ENCODE measurements at regions not wholly inside any gene's neighbourhood (a gene's known extent, or its start where the extent isn't known, plus 50 kb on each side); places are given as distances from the start of the nearest gene placed in this dataset.
A peak's percentile ranks its signal among the peaks of the same experiment; 100 is the strongest.

- no peaks in the 10 kb centered on the region for H3K9me3 ChIP-seq
- H3K4me3 ChIP-seq (replicated peaks in 1 of 3), result no peak overlapping the region
- no peak overlapping the region for H3K27ac ChIP-seq
- 89 to 100% methylated on average over 1 of the region's 1 CpG for WGBS, 2 donors
- H3K4me1 ChIP-seq, result no peaks in the 10 kb centered on the region
- DNase-seq, result no peak
- TF ChIP-seq CTCF (IDR thresholded peaks at IDR 0.05), result no peak
- no peak for TF ChIP-seq POLR2A (IDR thresholded peaks at IDR 0.05)
- H3K36me3 ChIP-seq, result no peaks in the 10 kb centered on the region
- intact Hi-C loops (cut with DNase I), result no loop called here
- H3K27me3 ChIP-seq, result no peaks in the 10 kb centered on the region
These were observed 894.1 kb upstream of the AMELY start for GRCh38 chrY:7805624-7806023.

GRCh38 chrY:7803737-7804136 lies 892.2 kb upstream of the AMELY start:
- 67 to 100% methylated on average over 1 of the region's 1 CpG for WGBS, 2 donors
- Histone ChIP-seq H3K9me3 (no peaks in the 10 kb centered on the region), H3K4me3 (replicated peaks in 1 of 3) (no peak overlapping the region), H3K4me1 (no peaks in the 10 kb centered on the region), H3K27ac (no peak overlapping the region), H3K36me3 (no peaks in the 10 kb centered on the region), H3K27me3 (no peaks in the 10 kb centered on the region)
- DNase-seq, result no peak
- intact Hi-C loops (cut with DNase I), result no loop called here
- no peak for TF ChIP-seq CTCF (IDR thresholded peaks at IDR 0.05)
- TF ChIP-seq POLR2A (IDR thresholded peaks at IDR 0.05), result no peak

DNA sequence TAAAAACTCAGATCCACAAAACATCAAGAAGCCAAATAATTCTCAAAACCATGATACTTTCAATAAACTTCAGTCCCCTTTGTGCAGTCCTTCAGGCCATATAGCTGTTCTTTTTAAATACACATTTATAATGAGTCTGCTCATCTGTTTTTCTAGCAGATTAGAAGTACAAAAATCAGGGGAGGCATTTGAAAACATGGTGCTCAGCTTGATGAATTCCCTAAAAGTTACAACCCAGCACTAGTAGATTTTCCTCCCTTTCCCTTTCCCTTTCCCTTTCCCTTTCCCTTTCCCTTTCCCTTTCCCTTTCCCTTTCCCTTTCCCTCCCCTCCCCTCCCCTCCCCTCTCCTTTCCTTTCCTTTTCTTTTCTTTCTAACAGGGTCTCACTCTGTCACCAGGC lies 884.6 kb upstream of the AMELY start:
- intact Hi-C loops (cut with DNase I), result no loop called here
- DNase-seq, result no peak
- TF ChIP-seq POLR2A (IDR thresholded peaks at IDR 0.05), result no peak
- TF ChIP-seq CTCF (IDR thresholded peaks at IDR 0.05), result no peak
- H3K9me3 ChIP-seq, result no peaks in the 10 kb centered on the region
- no peak overlapping the region for H3K27ac ChIP-seq
- no peaks in the 10 kb centered on the region for H3K4me1 ChIP-seq
- no peak overlapping the region for H3K4me3 ChIP-seq (replicated peaks in 1 of 3)
- no peaks in the 10 kb centered on the region for H3K27me3 ChIP-seq
- no peaks in the 10 kb centered on the region for H3K36me3 ChIP-seq

GRCh38 chrY:7794441-7794840 lies 882.9 kb upstream of the AMELY start:
- H3K36me3 ChIP-seq, result no peaks in the 10 kb centered on the region
- no peaks in the 10 kb centered on the region for H3K27me3 ChIP-seq
- no peaks in the 10 kb centered on the region for H3K9me3 ChIP-seq
- H3K27ac ChIP-seq, result no peak overlapping the region
- WGBS, 2 donors, result 25 to 42% methylated on average over 1 of the region's 1 CpG
- no peaks in the 10 kb centered on the region for H3K4me1 ChIP-seq
- intact Hi-C loops (cut with DNase I), result no loop called here
- no peak overlapping the region for H3K4me3 ChIP-seq (replicated peaks in 1 of 3)
- DNase-seq, result peak in 1 of 2 donors; percentile 3
- TF ChIP-seq POLR2A (IDR thresholded peaks at IDR 0.05) (no peak), CTCF (IDR thresholded peaks at IDR 0.05) (no peak)

DNA sequence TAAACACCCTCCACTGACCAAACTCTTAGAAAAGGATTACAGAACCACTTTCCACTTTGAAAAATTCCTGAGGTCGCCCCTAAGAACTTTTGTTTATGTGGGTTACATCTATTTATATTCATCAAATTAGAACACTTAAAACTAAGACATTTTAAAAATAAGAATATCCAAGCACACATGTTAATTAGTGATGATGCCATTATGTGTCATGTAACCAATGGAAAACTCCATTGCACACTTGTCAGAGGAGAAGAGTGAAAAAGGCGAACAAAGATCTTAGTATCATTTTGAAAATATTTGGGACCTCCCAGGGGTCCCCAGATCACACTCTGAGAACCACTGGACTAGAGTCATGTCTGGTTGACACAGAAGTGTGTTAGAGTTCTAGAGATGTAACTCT lies 882.4 kb upstream of the AMELY start:
- no peak for DNase-seq
- Histone ChIP-seq H3K4me3 (replicated peaks in 1 of 3) (no peak overlapping the region), H3K4me1 (no peaks in the 10 kb centered on the region), H3K9me3 (no peaks in the 10 kb centered on the region), H3K36me3 (no peaks in the 10 kb centered on the region), H3K27ac (no peak overlapping the region), H3K27me3 (no peaks in the 10 kb centered on the region)
- WGBS, 2 donors, result 90 to 92% methylated on average over 2 of the region's 2 CpGs
- no peak for TF ChIP-seq CTCF (IDR thresholded peaks at IDR 0.05)
- TF ChIP-seq POLR2A (IDR thresholded peaks at IDR 0.05), result no peak
- intact Hi-C loops (cut with DNase I), result no loop called here
